ENCODE measurements at regions not wholly inside any gene's neighbourhood (a gene's known extent, or its start where the extent isn't known, plus 50 kb on each side); places are given as distances from the start of the nearest gene placed in this dataset.

DNA sequence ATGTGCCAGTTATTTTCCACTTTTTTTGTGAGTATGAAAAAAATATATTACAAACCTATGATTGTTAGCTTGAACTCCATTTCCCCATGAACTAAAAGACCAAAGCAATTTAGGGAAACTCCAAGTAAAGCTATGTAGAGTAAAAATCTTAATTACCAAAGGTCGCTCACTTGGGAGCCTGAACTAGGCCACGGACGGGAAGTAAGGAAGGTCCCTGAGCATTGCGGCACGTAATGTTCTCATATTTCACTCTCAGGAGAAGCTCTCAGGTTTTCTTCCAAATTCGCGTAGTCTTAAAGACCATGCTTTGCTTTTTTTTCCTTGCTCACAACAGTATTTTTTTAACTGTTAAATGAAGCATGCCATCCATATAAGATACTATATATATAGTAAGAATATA lies 215.3 kb upstream of the RARB start:
- TF ChIP-seq EZH2 (IDR thresholded peaks at IDR 0.05; ENCODE audit: borderline replicate concordance, low read depth, low read length, severe bottlenecking) (no peak), POLR2A (IDR thresholded peaks at IDR 0.05; ENCODE audit: low read depth, low read length) (no peak), POLR2AphosphoS5 (IDR thresholded peaks at IDR 0.05; ENCODE audit: insufficient read depth, low read depth, low read length) (no peak), JUN (IDR thresholded peaks at IDR 0.05; ENCODE audit: borderline replicate concordance, insufficient read depth, insufficient read length, low read depth) (no peak), MYC (IDR thresholded peaks at IDR 0.05; ENCODE audit: low read depth, low read length) (no peak), MAX (IDR thresholded peaks at IDR 0.05; ENCODE audit: insufficient read depth, insufficient read length) (no peak), GATA2 (IDR thresholded peaks at IDR 0.05; ENCODE audit: insufficient read depth, insufficient read length, low read depth, low read length) (no peak)
- TF ChIP-seq, protein P1, sequence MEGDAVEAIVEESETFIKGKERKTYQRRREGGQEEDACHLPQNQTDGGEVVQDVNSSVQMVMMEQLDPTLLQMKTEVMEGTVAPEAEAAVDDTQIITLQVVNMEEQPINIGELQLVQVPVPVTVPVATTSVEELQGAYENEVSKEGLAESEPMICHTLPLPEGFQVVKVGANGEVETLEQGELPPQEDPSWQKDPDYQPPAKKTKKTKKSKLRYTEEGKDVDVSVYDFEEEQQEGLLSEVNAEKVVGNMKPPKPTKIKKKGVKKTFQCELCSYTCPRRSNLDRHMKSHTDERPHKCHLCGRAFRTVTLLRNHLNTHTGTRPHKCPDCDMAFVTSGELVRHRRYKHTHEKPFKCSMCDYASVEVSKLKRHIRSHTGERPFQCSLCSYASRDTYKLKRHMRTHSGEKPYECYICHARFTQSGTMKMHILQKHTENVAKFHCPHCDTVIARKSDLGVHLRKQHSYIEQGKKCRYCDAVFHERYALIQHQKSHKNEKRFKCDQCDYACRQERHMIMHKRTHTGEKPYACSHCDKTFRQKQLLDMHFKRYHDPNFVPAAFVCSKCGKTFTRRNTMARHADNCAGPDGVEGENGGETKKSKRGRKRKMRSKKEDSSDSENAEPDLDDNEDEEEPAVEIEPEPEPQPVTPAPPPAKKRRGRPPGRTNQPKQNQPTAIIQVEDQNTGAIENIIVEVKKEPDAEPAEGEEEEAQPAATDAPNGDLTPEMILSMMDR (IDR thresholded peaks at IDR 0.05; ENCODE audit: extremely low read depth in 1 of 2, insufficient read depth in 1 of 2, low read depth in 1 of 2, low read length in 2 of 2) = no peak

All from endothelial cell of umbilical vein (primary cell).